ENCODE measurements at regions not wholly inside any gene's neighbourhood (a gene's known extent, or its start where the extent isn't known, plus 50 kb on each side); places are given as distances from the start of the nearest gene placed in this dataset.

- no peak for TF ChIP-seq CTCF (IDR thresholded peaks at IDR 0.05; ENCODE audit: low read length)
- TF ChIP-seq EZH2 (IDR thresholded peaks at IDR 0.05; ENCODE audit: borderline replicate concordance, low read length) = no peak
These were observed 412.8 kb downstream of the ZFHX3 start for GRCh38 chr16:72635104-72635503.

Data from OCI-LY1 (cell line).